Neural cell (in vitro differentiated cells): ENCODE measurements at regions not wholly inside any gene's neighbourhood (a gene's known extent, or its start where the extent isn't known, plus 50 kb on each side); places are given as distances from the start of the nearest gene placed in this dataset.

Experiments used
- H2AFZ ChIP-seq: fragments of 200-600, 300-800 bp; sonication (generic), shearing (Covaris generic); 2 replicates; pipeline ENCODE4 v1.6.0; 2014; ENCODE audit warnings: low read depth, mild to moderate bottlenecking, antibody characterized with exemption, low read length, moderate library complexity
- H3F3A ChIP-seq: fragments of 200-600 bp; shearing (Covaris generic); 2 replicates; pipeline ENCODE4 v1.6.1; 2016; ENCODE audit warnings: mild to moderate bottlenecking, moderate library complexity, mixed read lengths, antibody characterized with exemption, low read length; ENCODE audit not compliant: insufficient read depth, poor library complexity, severe bottlenecking
- H3K27ac ChIP-seq: fragments of 200-600, 300-800 bp; sonication (generic), shearing (Covaris generic); 2 replicates; pipeline ENCODE4 v1.5.1; 2014; ENCODE audit warnings: mild to moderate bottlenecking, low read length, moderate library complexity
- H3K27me3 ChIP-seq: fragments of 300-800, 200-600 bp; sonication (generic), shearing (Covaris generic); 2 replicates; pipeline ENCODE4 v1.6.0; 2014; ENCODE audit warnings: mild to moderate bottlenecking, low read depth, low read length, moderate library complexity; ENCODE audit not compliant: insufficient read depth
- H3K36me3 ChIP-seq: fragments of 300-800, 200-600 bp; sonication (generic), shearing (Covaris generic); 2 replicates; pipeline ENCODE4 v1.5.1; 2014; ENCODE audit warnings: mild to moderate bottlenecking, antibody characterized with exemption, low read length, moderate library complexity; ENCODE audit not compliant: insufficient read depth
- H3K4me2 ChIP-seq: fragments of 300-800, 200-600 bp; sonication (generic), shearing (Covaris generic); 2 replicates; pipeline ENCODE4 v1.6.0; 2014; ENCODE audit warnings: mild to moderate bottlenecking, low read length
- H3K4me3 ChIP-seq: fragments of 300-800, 200-600 bp; sonication (generic), shearing (Covaris generic); 2 replicates; pipeline ENCODE4 v1.5.1; 2014; ENCODE audit warnings: mild to moderate bottlenecking, low read length, moderate library complexity
- H3K79me2 ChIP-seq: fragments of 200-600 bp; shearing (Covaris generic); replicated peaks from 2 replicates; pipeline ENCODE4 v1.6.0; 2014; ENCODE audit warnings: mild to moderate bottlenecking, low read length, moderate library complexity; ENCODE audit not compliant: insufficient read depth
- H3K9ac ChIP-seq: fragments of 300-800, 200-600 bp; sonication (generic), shearing (Covaris generic); 2 replicates; pipeline ENCODE4 v1.6.1; 2016; ENCODE audit warnings: mild to moderate bottlenecking, low read length, mixed read lengths
- H3K9me2 ChIP-seq: fragments of 200-600 bp; shearing (Covaris generic); 2 replicates; pipeline ENCODE4 v1.6.1; 2016; ENCODE audit warnings: mild to moderate bottlenecking, low read length, mixed read lengths; ENCODE audit not compliant: insufficient read depth
- H3K9me3 ChIP-seq: fragments of 200-600, 300-800 bp; sonication (generic), shearing (Covaris generic); 2 replicates; pipeline ENCODE4 v1.6.1; 2016; ENCODE audit warnings: mild to moderate bottlenecking, mixed run types, low read length, moderate library complexity, mixed read lengths
- H4K20me1 ChIP-seq: fragments of 200-600 bp; shearing (Covaris generic); 2 replicates; pipeline ENCODE4 v1.6.1; 2016; ENCODE audit warnings: mild to moderate bottlenecking, mixed run types; ENCODE audit not compliant: insufficient read depth
- CTCF ChIP-seq: fragments of 450-650 bp; IDR thresholded peaks from 2 replicates; pipeline ENCODE4 v1.5.1; 2014; ENCODE audit warnings: antibody characterized with exemption, mild to moderate bottlenecking, moderate library complexity; ENCODE audit not compliant: poor library complexity, severe bottlenecking
- EP300 ChIP-seq: fragments of 450-650 bp; conservative IDR thresholded peaks from 2 replicates; pipeline ENCODE4 v1.6.1; 2014; ENCODE audit warnings: antibody characterized with exemption, mild to moderate bottlenecking, moderate library complexity; ENCODE audit not compliant: poor library complexity, severe bottlenecking
- EZH2 ChIP-seq: fragments of 200-600, 300-800 bp; shearing (Covaris generic), sonication (generic); IDR thresholded peaks from 2 replicates; pipeline ENCODE4 v1.6.1; 2014; ENCODE audit warnings: antibody characterized with exemption, low read length, borderline replicate concordance, mild to moderate bottlenecking; ENCODE audit not compliant: insufficient read depth, poor library complexity, severe bottlenecking
- MXI1 ChIP-seq: fragments of 450-650 bp; conservative IDR thresholded peaks from 2 replicates; pipeline ENCODE4 v1.6.1; 2014; ENCODE audit warnings: antibody characterized with exemption, mild to moderate bottlenecking; ENCODE audit not compliant: poor library complexity, severe bottlenecking
- POLR2AphosphoS5 ChIP-seq: IDR thresholded peaks from 2 replicates; pipeline ENCODE4 v1.6.1; 2012
- RAD21 ChIP-seq: fragments of 450-650 bp; conservative IDR thresholded peaks from 2 replicates; pipeline ENCODE4 v1.6.1; 2014; ENCODE audit warnings: antibody characterized with exemption, mild to moderate bottlenecking, moderate library complexity
- REST ChIP-seq: IDR thresholded peaks from 2 replicates; pipeline ENCODE4 v1.6.1; 2012; ENCODE audit warnings: borderline replicate concordance
- SMC3 ChIP-seq: fragments of 450-650 bp; conservative IDR thresholded peaks from 2 replicates; pipeline ENCODE4 v1.6.1; 2014; ENCODE audit warnings: antibody characterized with exemption, mild to moderate bottlenecking, moderate library complexity; ENCODE audit not compliant: poor library complexity
- TAF1 ChIP-seq: IDR thresholded peaks from 2 replicates; pipeline ENCODE4 v1.6.1; 2012; ENCODE audit warnings: low read depth

DNA sequence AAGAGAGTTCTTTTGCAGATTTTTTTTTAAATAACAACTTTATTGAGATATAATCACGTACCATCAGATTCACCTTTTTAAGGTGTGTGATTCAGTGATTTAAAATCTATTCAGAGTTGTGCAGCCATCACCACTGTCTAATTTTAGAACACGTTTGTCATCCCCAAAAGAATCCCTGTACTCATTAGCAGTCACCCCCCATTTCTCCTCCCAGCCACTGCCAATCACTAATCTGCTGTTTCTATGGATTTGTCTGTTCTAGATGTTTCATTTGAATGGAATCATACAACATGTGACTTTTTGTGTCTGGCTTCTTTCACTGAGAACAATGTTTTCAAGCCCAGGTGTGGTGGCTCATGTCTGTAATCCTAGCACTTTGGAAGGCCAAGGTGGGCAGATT lies 55.4 kb upstream of the RAPH1 start:
- no peaks in the 10 kb centered on the region for H3K9me3 ChIP-seq
- no peak overlapping the region for H3K9ac ChIP-seq
- H3K79me2 ChIP-seq, result no peaks in the 10 kb centered on the region
- no peak overlapping the region for H2AFZ ChIP-seq
- no peak overlapping the region for H3K4me2 ChIP-seq
- H3F3A ChIP-seq, result no peaks in the 10 kb centered on the region
- H3K4me3 ChIP-seq, result no peak overlapping the region
- H3K27ac ChIP-seq, result no peak overlapping the region
- H3K36me3 ChIP-seq, result no peaks in the 10 kb centered on the region
- H3K9me2 ChIP-seq, result no peaks in the 10 kb centered on the region
- TF ChIP-seq MXI1, result no peak
- TF ChIP-seq POLR2AphosphoS5, result no peak
- TF ChIP-seq REST, result no peak
- TF ChIP-seq TAF1, result no peak
- TF ChIP-seq EZH2, result no peak
- no peak for TF ChIP-seq CTCF
- TF ChIP-seq EP300, result no peak
- no peak for TF ChIP-seq RAD21
- no peak for TF ChIP-seq SMC3
- no peaks in the 10 kb centered on the region for H4K20me1 ChIP-seq
- no peaks in the 10 kb centered on the region for H3K27me3 ChIP-seq

DNA sequence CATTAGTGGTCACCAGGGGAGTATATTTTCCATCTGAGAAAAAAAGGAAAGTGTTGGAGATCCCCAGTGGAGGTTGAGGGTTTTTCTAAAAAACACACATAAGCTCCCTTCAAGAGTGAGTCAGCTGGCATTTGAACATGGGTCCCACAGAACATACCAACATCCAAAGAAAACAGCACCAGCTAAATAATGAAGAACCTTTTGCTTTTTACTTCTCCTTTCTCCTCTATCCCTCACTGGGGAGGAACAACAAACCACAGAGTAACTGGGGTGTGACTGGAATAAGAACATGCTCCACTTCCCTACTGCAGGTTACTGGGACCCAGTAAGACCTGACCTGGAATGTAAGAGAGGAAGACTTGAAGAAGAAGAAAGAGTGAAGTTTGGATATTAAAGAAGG lies 56.5 kb upstream of the RAPH1 start:
- H3F3A ChIP-seq, result no peaks in the 10 kb centered on the region
- no peaks in the 10 kb centered on the region for H3K79me2 ChIP-seq
- H3K27me3 ChIP-seq, result no peaks in the 10 kb centered on the region
- no peaks in the 10 kb centered on the region for H3K9me3 ChIP-seq
- no peaks in the 10 kb centered on the region for H3K36me3 ChIP-seq
- H4K20me1 ChIP-seq, result no peaks in the 10 kb centered on the region
- no peak for TF ChIP-seq CTCF
- TF ChIP-seq TAF1, result no peak
- TF ChIP-seq REST, result no peak
- no peak for TF ChIP-seq EP300
- TF ChIP-seq RAD21, result no peak
- TF ChIP-seq MXI1, result no peak
- no peak overlapping the region for H2AFZ ChIP-seq
- no peak overlapping the region for H3K4me3 ChIP-seq
- H3K4me2 ChIP-seq, result no peak overlapping the region
- H3K27ac ChIP-seq, result no peak overlapping the region
- H3K9me2 ChIP-seq, result no peaks in the 10 kb centered on the region
- H3K9ac ChIP-seq, result no peak overlapping the region
